Left lobe of liver (tissue), 2 donors: ENCODE measurements at regions not wholly inside any gene's neighbourhood (a gene's known extent, or its start where the extent isn't known, plus 50 kb on each side); places are given as distances from the start of the nearest gene placed in this dataset.
A peak's percentile ranks its signal among the peaks of the same experiment; 100 is the strongest.
"Not testable (repeated sequence)": the region's sequence is repeated elsewhere in the genome, so short reads cannot be mapped to it uniquely, and the experiment has no call there.

Experiments
- ATAC-seq: fragments of 200-7000 bp; cut with Tn5 transposase; one replicate; pipeline ENCODE4 v1.9.1; 2020; ENCODE audit warnings: mild to moderate bottlenecking, moderate library complexity
- DNase-seq: peaks from one replicate; pipeline ENCODE4 v3.0.0-alpha.2; 2020; ENCODE audit warnings: low spot score
- donor health status: DM: no; HTN: no; CAD: no; lungs with moderate emphysema.
- donor health status: DM: no; HTN: yes; CAD: no.

GRCh38 chrX:55813150-55813549 is 95.6 kb downstream of the RRAGB start:
- no peak for DNase-seq
- ATAC-seq, result no peak

GRCh38 chrX:55815546-55815945 is 98.0 kb downstream of the RRAGB start:
- no peak for ATAC-seq
- DNase-seq, result no peak

GRCh38 chrX:55816023-55816422 is 98.5 kb downstream of the RRAGB start:
- ATAC-seq (peak; percentile 59), DNase-seq (no peak)

- no peak for DNase-seq
Observed at GRCh38 chrX:55818673-55819375, 101.3 kb downstream of the RRAGB start.

DNA sequence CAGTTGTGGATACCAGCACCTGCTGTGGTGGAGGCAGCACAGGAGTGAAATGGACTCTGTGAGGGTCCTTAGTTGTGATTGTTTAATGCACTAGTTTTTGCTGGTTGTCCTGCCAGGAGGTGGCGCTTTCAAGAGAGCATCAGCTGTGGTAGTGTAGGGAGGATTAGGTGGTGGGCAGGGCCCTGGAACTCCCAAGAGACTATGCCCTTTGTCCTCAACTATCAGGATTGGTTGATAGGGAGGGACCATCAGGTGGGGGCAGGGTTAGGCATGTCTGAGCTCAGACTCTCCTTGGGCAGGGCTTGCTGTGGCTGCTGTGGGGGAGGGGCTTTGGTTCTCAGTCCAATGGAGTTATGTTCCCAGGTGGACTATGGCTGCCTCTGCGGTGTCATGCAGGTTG is 121.9 kb downstream of the RRAGB start:
- DNase-seq, result no peak
- ATAC-seq, result no peak

More at GRCh38 chrX:55818673-55819375, 101.3 kb downstream of the RRAGB start:
- no peak for ATAC-seq

DNA sequence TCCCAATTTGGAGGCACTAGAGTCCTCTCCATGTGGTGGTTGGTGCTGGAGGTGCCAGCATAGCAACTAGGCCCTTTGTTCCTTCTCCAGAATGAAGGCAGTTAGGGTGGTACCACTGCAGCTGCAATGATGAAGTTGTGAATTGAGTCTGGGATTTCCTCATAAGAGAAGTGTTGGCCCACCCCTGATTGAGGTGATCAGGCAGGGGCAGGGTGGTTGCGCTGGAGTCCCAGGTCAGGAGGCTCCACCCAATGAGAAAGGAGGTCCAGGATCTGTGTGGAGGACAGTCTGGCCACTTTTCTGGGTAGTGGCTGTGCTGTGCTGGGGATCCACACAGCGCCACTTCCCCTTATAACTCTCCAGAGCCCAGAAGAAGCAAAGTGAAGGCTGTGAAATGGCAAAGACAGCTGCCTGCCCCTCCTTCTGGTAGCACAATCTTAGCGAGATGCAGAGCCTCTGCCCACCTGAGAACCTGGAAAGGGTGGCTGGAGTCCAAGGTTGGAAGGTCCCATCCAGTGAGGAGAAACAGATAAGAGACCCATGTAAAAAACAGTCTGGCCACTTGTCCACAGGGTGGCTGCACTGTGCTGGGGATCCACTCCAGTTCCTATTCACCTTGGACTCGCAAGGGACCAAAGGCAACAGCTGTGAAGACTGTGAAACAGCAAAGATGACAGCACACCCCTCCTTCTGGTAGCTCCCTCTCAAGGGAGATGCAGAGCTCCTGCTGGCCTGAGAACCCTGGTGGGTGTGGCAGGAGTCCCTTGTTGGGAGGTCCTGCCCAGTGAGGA is 124.6 kb downstream of the RRAGB start:
- no peak for DNase-seq
- ATAC-seq, result no peak

- not testable (repeated sequence) for ATAC-seq, DNase-seq
Observed at GRCh38 chrX:55866779-55867178, 149.2 kb downstream of the RRAGB start.

- no peak for ATAC-seq
- DNase-seq, result no peak
Observed at GRCh38 chrX:55867181-55867651, 149.7 kb downstream of the RRAGB start.

DNA sequence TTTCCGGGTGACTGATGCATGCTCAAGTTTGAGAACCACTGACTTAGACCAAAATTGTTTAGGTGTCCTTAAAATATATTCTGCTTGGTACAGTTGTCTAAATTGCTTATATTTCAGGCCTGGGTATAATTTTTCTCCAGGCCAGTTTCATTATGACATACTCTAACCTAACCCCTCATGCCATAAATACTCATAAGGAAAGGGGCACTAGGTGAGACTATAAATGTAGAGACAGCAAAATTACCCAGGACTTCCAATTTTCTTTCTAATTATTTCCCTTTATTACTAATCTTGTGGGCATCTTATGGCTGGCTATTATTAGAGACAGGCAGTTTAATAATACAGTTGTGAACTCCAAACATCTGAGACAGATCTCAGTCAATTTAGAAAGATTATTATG is 150.2 kb downstream of the RRAGB start:
- no peak for ATAC-seq
- no peak for DNase-seq

- DNase-seq (no peak), ATAC-seq (no peak)
Observed at GRCh38 chrX:55874807-55875206, 157.3 kb downstream of the RRAGB start.

DNA sequence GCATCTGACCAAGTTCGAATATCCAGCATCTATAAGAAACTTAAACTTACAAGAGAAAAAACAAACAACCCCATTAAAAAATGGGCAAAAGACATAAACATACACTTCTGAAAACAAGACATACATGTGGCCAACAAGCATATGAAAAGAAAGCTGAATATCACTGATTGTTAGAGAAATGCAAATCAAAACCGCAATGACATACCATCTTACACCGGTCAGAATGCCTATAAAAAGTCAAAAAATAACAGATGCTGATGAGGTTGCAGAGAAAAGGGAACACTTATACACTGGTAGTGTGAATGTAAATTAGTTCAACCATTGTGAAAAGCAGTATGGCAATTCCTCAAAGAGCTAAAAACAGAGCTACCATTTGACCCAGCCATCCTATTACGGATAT is 166.0 kb downstream of the RRAGB start:
- not testable (repeated sequence) for DNase-seq, ATAC-seq

DNA sequence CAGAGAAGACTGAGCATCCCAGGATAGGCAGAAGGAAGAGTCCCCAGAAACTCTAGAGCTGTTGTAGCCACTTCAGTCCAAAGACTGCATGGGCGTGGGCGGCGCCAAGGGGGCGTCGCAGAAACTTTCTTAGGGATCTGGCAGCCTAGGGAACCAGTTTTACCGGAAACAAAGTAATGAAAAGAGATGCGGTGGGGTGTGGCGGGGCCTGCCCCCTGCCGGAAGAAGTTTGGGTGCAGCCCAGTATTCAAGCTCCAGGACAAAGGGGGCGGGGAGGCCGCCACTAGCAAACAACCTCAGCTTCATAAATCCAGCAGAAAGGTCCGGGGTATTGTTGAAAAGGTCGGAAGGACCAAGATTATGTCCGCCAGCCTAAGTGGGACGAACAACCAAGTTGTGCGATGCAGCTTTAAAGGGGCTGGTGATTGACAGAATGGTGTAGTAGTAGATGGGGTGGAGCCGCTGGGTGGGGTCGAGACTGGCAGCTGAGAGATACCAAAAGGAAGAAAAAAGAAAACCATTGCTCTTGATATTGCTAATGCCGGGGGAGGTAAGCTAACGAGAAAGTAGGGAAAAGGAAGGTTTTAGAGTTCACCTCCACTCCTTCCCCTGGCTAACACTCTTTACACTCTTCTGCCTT is 190.5 kb downstream of the RRAGB start:
- ATAC-seq (peak; percentile 27), DNase-seq (no peak)

- DNase-seq (no peak), ATAC-seq (peak; percentile 69)
Observed at GRCh38 chrX:55908661-55909212, 191.2 kb downstream of the RRAGB start.

DNA sequence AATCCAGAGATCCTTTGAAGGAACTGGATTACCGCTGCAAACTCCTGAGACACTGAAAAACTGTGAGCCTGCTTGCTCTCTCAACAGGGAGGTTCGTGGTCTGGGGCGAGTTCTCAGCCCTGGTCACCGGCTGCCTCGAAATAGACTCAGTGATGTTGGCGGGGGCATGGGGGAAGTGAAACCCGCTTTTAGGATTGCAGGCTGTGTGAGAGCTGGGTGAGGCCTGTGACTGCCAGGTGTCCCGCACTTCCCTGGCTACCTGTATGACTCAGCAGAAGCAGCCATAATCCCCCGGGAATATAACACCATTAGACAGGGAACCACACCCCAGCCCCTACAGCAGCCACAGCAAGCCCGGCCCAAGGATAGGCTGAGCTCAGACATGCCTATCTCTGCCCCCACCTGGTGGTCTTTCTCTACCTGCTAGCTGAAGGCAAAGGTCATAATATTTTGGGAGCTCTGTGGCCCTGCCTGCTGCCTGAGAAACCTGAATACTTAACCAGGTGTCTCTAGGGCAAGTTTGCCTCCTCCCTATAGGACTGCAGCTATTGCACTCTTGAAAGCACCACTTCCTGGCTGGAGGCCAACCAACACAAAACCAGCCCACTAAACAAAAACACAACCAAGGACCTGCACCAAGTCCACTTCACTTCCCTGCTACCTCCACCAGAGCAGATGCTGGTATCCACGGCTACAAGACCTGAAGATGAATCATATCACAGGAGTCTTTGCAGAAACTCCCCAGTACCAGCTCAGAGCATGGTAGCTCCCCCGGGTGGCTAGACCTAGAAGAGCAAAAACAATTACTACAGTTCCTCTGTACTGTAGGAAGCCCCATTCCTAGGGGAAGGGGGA is 202.0 kb downstream of the RRAGB start:
- no peak for DNase-seq
- no peak for ATAC-seq

GRCh38 chrX:55924574-55924973 is 207.0 kb downstream of the RRAGB start:
- no peak for DNase-seq
- ATAC-seq, result no peak

DNA sequence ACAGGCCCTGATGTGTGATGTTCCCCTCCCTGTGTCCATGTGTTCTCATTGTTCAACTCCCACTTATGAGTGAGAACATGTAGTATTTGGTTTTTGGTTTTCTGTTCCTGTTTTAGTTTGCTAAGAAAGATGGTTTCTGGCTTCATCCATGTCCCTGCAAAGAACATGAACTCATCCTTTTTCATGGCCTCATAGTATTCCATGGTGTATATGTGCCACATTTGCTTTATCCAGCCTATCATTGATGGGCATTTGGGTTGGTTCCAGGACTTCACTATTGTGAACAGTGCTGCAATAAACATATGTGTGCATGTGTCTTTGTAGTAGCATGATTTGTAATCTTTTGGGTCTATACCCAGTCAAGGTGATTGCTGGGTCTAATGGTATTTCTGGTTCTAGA is 211.0 kb downstream of the RRAGB start:
- not testable (repeated sequence) for DNase-seq, ATAC-seq
